Heart left ventricle (tissue), 16 donors: ENCODE measurements at regions not wholly inside any gene's neighbourhood (a gene's known extent, or its start where the extent isn't known, plus 50 kb on each side); places are given as distances from the start of the nearest gene placed in this dataset.

Source experiments
- ATAC-seq, 4 donors: fragments of 200-7000 bp; cut with Tn5 transposase; one replicate each; pipeline ENCODE4 v1.9.1; 2020 to 2022; ENCODE audit warnings: moderate library complexity in 4 of 4, mild to moderate bottlenecking in 3 of 4, moderate number of reproducible peaks in 1 of 4
- DNase-seq, 5 donors: peaks; one replicate each; pipeline ENCODE4 v3.0.0-alpha.2; 2020
- H3K27ac ChIP-seq, 12 donors: fragments of 200-600 bp; sonication (generic) in 4 of 12; one replicate each; pipeline versions ENCODE4 v1.5.0 to v1.8.0; 2016 to 2022; ENCODE audit warnings: mild to moderate bottlenecking in 2 of 12
- H3K27me3 ChIP-seq, 9 donors: fragments of 200-600 bp; sonication (generic) in 2 of 9; one replicate each; pipeline versions ENCODE4 v1.5.1 to v1.8.0; 2016 to 2022; ENCODE audit warnings: mild to moderate bottlenecking in 3 of 9
- H3K36me3 ChIP-seq, 9 donors: fragments of 200-600 bp; sonication (generic) in 2 of 9; one replicate each; pipeline versions ENCODE4 v1.5.0 to v1.8.0; 2018 to 2022; ENCODE audit warnings: mild to moderate bottlenecking in 2 of 9
- H3K4me1 ChIP-seq, 12 donors: fragments of 200-600 bp; sonication (generic) in 4 of 12; one replicate each; pipeline versions ENCODE4 v1.5.0 to v1.8.0; 2016 to 2022; ENCODE audit warnings: mild to moderate bottlenecking in 3 of 12
- H3K4me3 ChIP-seq, 12 donors: fragments of 200-600 bp; sonication (generic) in 4 of 12; one replicate each; pipeline versions ENCODE4 v1.5.0 to v1.8.0; 2017 to 2022; ENCODE audit warnings: mild to moderate bottlenecking in 9 of 12, moderate library complexity in 4 of 12
- H3K9me3 ChIP-seq, 12 donors: fragments of 200-600 bp; sonication (generic) in 4 of 12; one replicate each; pipeline versions ENCODE4 v1.5.0 to v1.8.0; 2016 to 2022; ENCODE audit warnings: mild to moderate bottlenecking in 1 of 12
- POLR2A ChIP-seq, 2 donors: fragments of 450-650 bp; IDR thresholded peaks; one replicate each; pipeline ENCODE4 v1.6.1; 2017; ENCODE audit warnings: antibody characterized with exemption in 2 of 2, mild to moderate bottlenecking in 2 of 2, moderate library complexity in 2 of 2
- WGBS, 4 donors: extraction: QIAGEN DNeasy Blood & Tissue Kit in 2 of 4; methylation state at CpG; one replicate each; pipeline versions ENCODE4 v1.1.5 to v1.1.7; 2013 to 2018; 5-methylcytosine and 5-hydroxymethylcytosine counted together
- intact Hi-C, 10 donors: fragments of 100-400 bp; cut with DNase I; formaldehyde crosslinking; loops; one replicate each; pipeline versions ENCODE4 v1.11.1 to v1.14.2; 2022
- TF ChIP-seq, protein P1 (sequence below), 12 donors: fragments of 200-600 bp; sonication (generic) in 4 of 12; IDR thresholded peaks; one replicate each; pipeline versions ENCODE4 v1.5.0 to v1.8.0; 2018 to 2022; ENCODE audit warnings: antibody characterized with exemption in 12 of 12, mild to moderate bottlenecking in 5 of 12
- donor health status: ischemic (EF 13 %, LVEDD 7.1; RV severe dilation, severe dysfunction).
- donor health status: healthy with polysubstance abuse.
- donor health status: DM: no; HTN: yes; CAD: no.
- donor health status: DM: no; HTN: no; CAD: no.
- donor health status: ischemic (EF 25% LVEDD 6.9; RV normal size, moderate dysfunction).
- donor health status: ischemic (EF 25% LVEDD 5.7; RV mildly dilated, moderate dysfunction).
- donor health status: healthy.
- donor health status: DM: yes; HTN: yes; CAD: no.
- donor health status: ischemic (EF 35%, LVEDD 5.7; RV mildly dilated, moderate dysfunction).
- donor health status: nonischemic (EF 11% LVEDD 7.7; RV severe dilation, severe dysfunction).
- donor health status: DM: yes; HTN: yes; CAD: no.
- donor health status: PGD.
- donor health status: ischemic (EF 29% LVEDD 5.4; RV normal size, mild dysfunction).
- donor health status: nonischemic (EF 23%, LVEDD 6.1; RV moderate dilation, normal function).

DNA sequence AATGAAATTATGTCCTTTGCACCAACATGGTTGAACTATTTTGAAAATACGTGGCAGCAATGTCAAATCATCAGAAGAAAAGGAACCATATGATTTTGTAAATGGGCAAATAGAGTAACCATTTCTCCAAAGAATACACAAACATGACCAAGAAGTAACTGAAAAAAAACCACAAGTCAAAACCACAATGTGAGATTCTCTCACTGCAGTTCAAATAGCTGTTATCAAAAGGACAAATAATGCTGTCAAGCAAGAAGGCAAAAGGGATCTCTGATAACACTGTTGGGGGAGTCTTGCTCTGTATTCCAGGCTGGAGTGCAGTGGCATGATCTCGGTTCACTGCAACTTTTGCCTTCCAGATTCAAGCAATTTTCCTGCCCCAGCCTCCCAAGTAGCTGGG lies 170.7 kb upstream of the XIST start:
- Histone ChIP-seq H3K4me1 (no peaks in the 10 kb centered on the region), H3K9me3 (peaks cover 0 to 13% (median 0%) of the 10 kb centered on the region in 12 donors), H3K27me3 (peaks cover 0 to under 1% (median 0%) of the 10 kb centered on the region in 9 donors), H3K27ac (no peak overlapping the region), H3K36me3 (no peaks in the 10 kb centered on the region), H3K4me3 (no peak overlapping the region)
- TF ChIP-seq, protein P1, sequence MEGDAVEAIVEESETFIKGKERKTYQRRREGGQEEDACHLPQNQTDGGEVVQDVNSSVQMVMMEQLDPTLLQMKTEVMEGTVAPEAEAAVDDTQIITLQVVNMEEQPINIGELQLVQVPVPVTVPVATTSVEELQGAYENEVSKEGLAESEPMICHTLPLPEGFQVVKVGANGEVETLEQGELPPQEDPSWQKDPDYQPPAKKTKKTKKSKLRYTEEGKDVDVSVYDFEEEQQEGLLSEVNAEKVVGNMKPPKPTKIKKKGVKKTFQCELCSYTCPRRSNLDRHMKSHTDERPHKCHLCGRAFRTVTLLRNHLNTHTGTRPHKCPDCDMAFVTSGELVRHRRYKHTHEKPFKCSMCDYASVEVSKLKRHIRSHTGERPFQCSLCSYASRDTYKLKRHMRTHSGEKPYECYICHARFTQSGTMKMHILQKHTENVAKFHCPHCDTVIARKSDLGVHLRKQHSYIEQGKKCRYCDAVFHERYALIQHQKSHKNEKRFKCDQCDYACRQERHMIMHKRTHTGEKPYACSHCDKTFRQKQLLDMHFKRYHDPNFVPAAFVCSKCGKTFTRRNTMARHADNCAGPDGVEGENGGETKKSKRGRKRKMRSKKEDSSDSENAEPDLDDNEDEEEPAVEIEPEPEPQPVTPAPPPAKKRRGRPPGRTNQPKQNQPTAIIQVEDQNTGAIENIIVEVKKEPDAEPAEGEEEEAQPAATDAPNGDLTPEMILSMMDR (IDR thresholded peaks at IDR 0.05), result no peak
- TF ChIP-seq POLR2A (IDR thresholded peaks at IDR 0.05), result no peak
- ATAC-seq (no peak), DNase-seq (no peak)
- 87 to 98% (median 94%) methylated on average over 2 of the region's 2 CpGs for WGBS, 4 donors
- intact Hi-C loops, result no loop called here

DNA sequence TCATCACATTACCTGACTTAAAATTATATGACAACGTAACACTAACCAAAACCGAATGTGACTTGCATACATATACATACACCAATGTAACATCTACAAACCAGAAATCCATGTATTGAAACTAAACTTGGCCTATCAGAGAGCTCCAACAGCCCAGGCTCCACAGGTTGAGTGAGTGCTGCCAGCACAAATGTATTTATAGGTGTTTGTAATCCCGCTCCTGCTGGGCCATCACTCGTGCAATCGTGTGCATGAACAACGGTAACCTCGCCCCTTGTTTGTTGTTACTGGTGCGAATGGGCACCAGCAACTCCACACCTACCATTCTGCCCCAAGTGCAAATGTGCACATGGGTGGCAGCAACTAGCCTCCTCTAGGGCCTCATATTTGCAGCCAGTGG lies 165.7 kb upstream of the XIST start:
- intact Hi-C loops, result loop anchor here in 6 of 10 donors (5.0 to 10.0 kb wide), 2 partner anchors 161 to 327 kb away; no protein-coding TSS in a partner anchor
- Histone ChIP-seq H3K27ac (no peak overlapping the region), H3K27me3 (no peaks in the 10 kb centered on the region), H3K36me3 (no peaks in the 10 kb centered on the region), H3K4me3 (no peak overlapping the region), H3K9me3 (no peaks in the 10 kb centered on the region), H3K4me1 (peaks cover 0 to 4% (median 0%) of the 10 kb centered on the region in 12 donors)
- TF ChIP-seq, protein P1 (IDR thresholded peaks at IDR 0.05), result no peak
- TF ChIP-seq POLR2A (IDR thresholded peaks at IDR 0.05), result no peak
- no peak for DNase-seq
- WGBS, 4 donors, result 90 to 98% (median 95%) methylated on average over 8 of the region's 8 CpGs
- no peak for ATAC-seq

GRCh38 chrX:74015379-74016019 lies 163.0 kb upstream of the XIST start:
- no peak for TF ChIP-seq POLR2A (IDR thresholded peaks at IDR 0.05)
- TF ChIP-seq, protein P1 (IDR thresholded peaks at IDR 0.05), result peak; percentile 48 to 90 (median 68)
- DNase-seq, result peak in 4 of 5 donors; percentile 13 to 60 (median 33)
- H3K4me3 ChIP-seq, result no peak overlapping the region
- ATAC-seq, result peak in 3 of 4 donors; percentile 74 to 91 (median 89)
- intact Hi-C loops, result loop anchor here (1.0 to 10.0 kb wide), 4 partner anchors 158 to 329 kb away; no protein-coding TSS in a partner anchor
- no peak overlapping the region for H3K27ac ChIP-seq
- peaks cover 0 to 2% (median 0%) of the 10 kb centered on the region in 9 donors for H3K36me3 ChIP-seq
- peaks cover 0 to 4% (median 0%) of the 10 kb centered on the region in 12 donors for H3K4me1 ChIP-seq
- H3K27me3 ChIP-seq, result no peaks in the 10 kb centered on the region
- WGBS, 4 donors, result 17 to 23% (median 21%) methylated on average over 7 of the region's 7 CpGs
- no peaks in the 10 kb centered on the region for H3K9me3 ChIP-seq

DNA sequence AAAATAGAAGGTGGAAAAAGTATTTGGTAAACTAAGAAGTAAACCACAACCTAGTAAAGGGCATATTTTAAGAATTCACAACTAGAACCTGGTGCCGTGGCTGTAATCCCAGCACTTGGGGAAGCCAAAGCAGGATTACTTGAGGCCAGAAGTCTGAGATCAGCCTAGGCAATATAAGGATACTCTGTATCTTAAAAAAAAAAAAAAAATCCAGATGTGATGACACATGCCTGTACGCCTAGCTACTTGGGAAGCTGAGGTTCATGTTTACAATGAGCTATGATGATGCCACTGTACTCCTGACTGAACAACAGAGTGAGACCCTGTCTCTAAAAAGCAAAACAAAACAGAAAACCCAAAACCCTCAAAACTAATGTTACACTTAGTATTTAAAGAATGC lies 156.5 kb upstream of the XIST start:
- Histone ChIP-seq H3K4me3 (no peak overlapping the region), H3K4me1 (no peaks in the 10 kb centered on the region), H3K36me3 (peaks cover 0 to 6% (median 0%) of the 10 kb centered on the region in 9 donors), H3K27ac (no peak overlapping the region), H3K27me3 (no peaks in the 10 kb centered on the region), H3K9me3 (no peaks in the 10 kb centered on the region)
- intact Hi-C loops, result loop anchor here in 1 of 10 donors (2.0 kb wide), 1 partner anchor 152 kb away; no protein-coding TSS in a partner anchor
- 87 to 95% (median 90%) methylated on average over 2 of the region's 2 CpGs for WGBS, 4 donors
- DNase-seq, result no peak
- ATAC-seq, result no peak
- TF ChIP-seq POLR2A (IDR thresholded peaks at IDR 0.05), result no peak
- TF ChIP-seq, protein P1 (IDR thresholded peaks at IDR 0.05), result no peak
